Mesendoderm (in vitro differentiated cells): ENCODE measurements at regions not wholly inside any gene's neighbourhood (a gene's known extent, or its start where the extent isn't known, plus 50 kb on each side); places are given as distances from the start of the nearest gene placed in this dataset.

ENCODE experiments used
- DNase-seq: peaks from one replicate; pipeline ENCODE4 v3.0.0; 2013
- H2AK5ac ChIP-seq: 2 replicates; pipeline ENCODE4 v1.6.1; 2013; ENCODE audit warnings: low read length, inconsistent platforms
- H2BK120ac ChIP-seq: 2 replicates; pipeline ENCODE4 v1.6.1; 2013; ENCODE audit warnings: low read depth, mild to moderate bottlenecking, low read length, moderate library complexity, mixed read lengths
- H2BK15ac ChIP-seq: replicated peaks from 2 replicates; pipeline ENCODE4 v1.6.1; 2013; ENCODE audit warnings: low read depth, mild to moderate bottlenecking, moderate library complexity
- H2BK5ac ChIP-seq: 2 replicates; pipeline ENCODE4 v1.6.1; 2013; ENCODE audit warnings: low read length, inconsistent platforms
- H3K18ac ChIP-seq: 2 replicates; pipeline ENCODE4 v1.6.1; 2013; ENCODE audit warnings: mild to moderate bottlenecking, low read length, mixed read lengths
- H3K23ac ChIP-seq: one replicate; pipeline ENCODE4 v1.6.1; 2013; ENCODE audit warnings: low read length
- H3K27ac ChIP-seq: 2 replicates; pipeline ENCODE4 v1.5.1; 2013; ENCODE audit warnings: low read depth, mild to moderate bottlenecking, inconsistent platforms, low read length, moderate library complexity
- H3K27me3 ChIP-seq: 2 replicates; pipeline ENCODE4 v1.6.1; 2013; ENCODE audit warnings: low read length, control low read depth, mild to moderate bottlenecking, inconsistent platforms; ENCODE audit not compliant: insufficient read depth, poor library complexity
- H3K36me3 ChIP-seq: 2 replicates; pipeline ENCODE4 v1.6.1; 2013; ENCODE audit warnings: low read length, inconsistent platforms; ENCODE audit not compliant: control insufficient read depth, insufficient read depth
- H3K4ac ChIP-seq: one replicate; pipeline ENCODE4 v1.6.1; 2013; ENCODE audit warnings: low read depth, mild to moderate bottlenecking, low read length, moderate library complexity
- H3K4me1 ChIP-seq: 2 replicates; pipeline ENCODE4 v1.6.1; 2013; ENCODE audit warnings: low read depth, low read length, inconsistent platforms; ENCODE audit not compliant: control insufficient read depth
- H3K4me2 ChIP-seq: 2 replicates; pipeline ENCODE4 v1.6.1; 2013; ENCODE audit warnings: low read length
- H3K4me3 ChIP-seq: 2 replicates; pipeline ENCODE4 v1.5.1; 2013; ENCODE audit warnings: mild to moderate bottlenecking, low read length
- H3K56ac ChIP-seq: one replicate; pipeline ENCODE4 v1.6.1; 2013; ENCODE audit warnings: low read length
- H3K79me1 ChIP-seq: 2 replicates; pipeline ENCODE4 v1.6.1; 2013; ENCODE audit warnings: low read length, inconsistent platforms
- H3K79me2 ChIP-seq: 2 replicates; pipeline ENCODE4 v1.6.1; 2013; ENCODE audit warnings: mild to moderate bottlenecking, low read length; ENCODE audit not compliant: control insufficient read depth, insufficient read depth
- H3K9ac ChIP-seq: 2 replicates; pipeline ENCODE4 v1.6.1; 2013; ENCODE audit warnings: low read length, inconsistent platforms
- H4K5ac ChIP-seq: one replicate; pipeline ENCODE4 v1.6.1; 2013; ENCODE audit warnings: low read length
- H4K8ac ChIP-seq: one replicate; pipeline ENCODE4 v1.6.1; 2013; ENCODE audit warnings: low read depth, mild to moderate bottlenecking, control low read depth, low read length, moderate library complexity
- WGBS: extraction: QIAGEN DNeasy Blood & Tissue Kit; methylation state at CpG from one replicate; pipeline ENCODE4 v1.1.7; 2013; ENCODE audit warnings: low lambda C conversion rate, missing lambda C conversion rate; ENCODE audit not compliant: insufficient coverage; ENCODE audit errors: extremely low coverage; 5-methylcytosine and 5-hydroxymethylcytosine counted together

GRCh38 chr1:231093156-231093922, 53.3 kb upstream of the FAM89A start:
- no peak overlapping the region for H2BK15ac ChIP-seq
- H3K79me1 ChIP-seq: no peaks in the 10 kb centered on the region
- no peak overlapping the region for H2AK5ac ChIP-seq
- no peak overlapping the region for H3K4me2 ChIP-seq
- peak; percentile 8 for DNase-seq
- H3K4ac ChIP-seq: no peak overlapping the region
- no peak overlapping the region for H3K4me3 ChIP-seq
- H2BK120ac ChIP-seq: no peak overlapping the region
- no peak overlapping the region for H3K27ac ChIP-seq
- no peak overlapping the region for H2BK5ac ChIP-seq
- H3K4me1 ChIP-seq: no peaks in the 10 kb centered on the region
- H4K8ac ChIP-seq: no peak overlapping the region
- H4K5ac ChIP-seq: no peak overlapping the region
- H3K36me3 ChIP-seq: no peaks in the 10 kb centered on the region
- H3K79me2 ChIP-seq: no peaks in the 10 kb centered on the region
- H3K56ac ChIP-seq: no peak overlapping the region
- H3K18ac ChIP-seq: no peak overlapping the region
- no peak overlapping the region for H3K23ac ChIP-seq
- no CpG with 5 or more reads among the region's 13 CpGs for WGBS
- H3K9ac ChIP-seq: no peak overlapping the region
- H3K27me3 ChIP-seq: no peaks in the 10 kb centered on the region

- Histone ChIP-seq H2BK120ac (no peak overlapping the region), H4K8ac (no peak overlapping the region), H3K4ac (no peak overlapping the region), H3K27me3 (no peaks in the 10 kb centered on the region), H3K79me1 (no peaks in the 10 kb centered on the region), H3K56ac (no peak overlapping the region), H3K23ac (no peak overlapping the region), H4K5ac (no peak overlapping the region), H3K4me2 (no peak overlapping the region), H3K18ac (no peak overlapping the region), H3K79me2 (no peaks in the 10 kb centered on the region), H3K27ac (no peak overlapping the region), H2AK5ac (no peak overlapping the region), H2BK15ac (no peak overlapping the region), H3K9ac (no peak overlapping the region), H3K36me3 (no peaks in the 10 kb centered on the region), H3K4me1 (no peaks in the 10 kb centered on the region), H2BK5ac (no peak overlapping the region), H3K4me3 (no peak overlapping the region)
- no CpG with 5 or more reads among the region's 5 CpGs for WGBS
- DNase-seq: no peak
Observed at GRCh38 chr1:231092380-231092779, 52.3 kb upstream of the FAM89A start.

GRCh38 chr1:231091831-231092301, 51.8 kb upstream of the FAM89A start:
- H3K36me3 ChIP-seq: no peaks in the 10 kb centered on the region
- no peak overlapping the region for H3K4me2 ChIP-seq
- H3K27me3 ChIP-seq: no peaks in the 10 kb centered on the region
- DNase-seq: peak; percentile 80
- no peak overlapping the region for H2BK5ac ChIP-seq
- no peak overlapping the region for H4K5ac ChIP-seq
- H3K56ac ChIP-seq: peak overlapping the region; percentile 52
- no peak overlapping the region for H2BK15ac ChIP-seq
- H3K27ac ChIP-seq: no peak overlapping the region
- H4K8ac ChIP-seq: no peak overlapping the region
- no CpG with 5 or more reads among the region's 13 CpGs for WGBS
- no peaks in the 10 kb centered on the region for H3K4me1 ChIP-seq
- H3K18ac ChIP-seq: no peak overlapping the region
- H2BK120ac ChIP-seq: no peak overlapping the region
- no peak overlapping the region for H3K4ac ChIP-seq
- no peak overlapping the region for H3K23ac ChIP-seq
- no peak overlapping the region for H3K4me3 ChIP-seq
- no peaks in the 10 kb centered on the region for H3K79me1 ChIP-seq
- no peak overlapping the region for H2AK5ac ChIP-seq
- no peak overlapping the region for H3K9ac ChIP-seq
- H3K79me2 ChIP-seq: no peaks in the 10 kb centered on the region

- WGBS: no CpG with 5 or more reads among the region's 6 CpGs
- H3K4ac ChIP-seq: no peak overlapping the region
Observed at GRCh38 chr1:231091415-231091814, 51.4 kb upstream of the FAM89A start.

More at GRCh38 chr1:231091415-231091814, 51.4 kb upstream of the FAM89A start:
- no peak for DNase-seq
- Histone ChIP-seq H3K36me3 (no peaks in the 10 kb centered on the region), H3K27ac (no peak overlapping the region), H3K4me3 (no peak overlapping the region), H3K9ac (no peak overlapping the region), H3K27me3 (no peaks in the 10 kb centered on the region), H3K4me2 (no peak overlapping the region), H3K18ac (no peak overlapping the region), H3K4me1 (no peaks in the 10 kb centered on the region), H4K8ac (no peak overlapping the region), H3K79me2 (no peaks in the 10 kb centered on the region), H3K23ac (no peak overlapping the region), H2BK15ac (no peak overlapping the region), H2AK5ac (no peak overlapping the region), H3K79me1 (no peaks in the 10 kb centered on the region), H2BK120ac (no peak overlapping the region), H2BK5ac (no peak overlapping the region), H3K56ac (no peak overlapping the region), H4K5ac (no peak overlapping the region)
